A673 (cell line): ENCODE measurements at regions not wholly inside any gene's neighbourhood (a gene's known extent, or its start where the extent isn't known, plus 50 kb on each side); places are given as distances from the start of the nearest gene placed in this dataset.

Experiments used
- BruUV-seq: library from RNA; stranded (reverse); fragments of 400-500 nt; replicated peaks from 2 replicates; lab custom pipeline; 2021; lab: Mats Ljungman, UMichigan
- CTCF ChIA-PET: fragments of 300-600 bp; sonication (Branson Sonifier 250); formaldehyde crosslinking; loops from one replicate; lab custom pipeline; 2022; ENCODE audit warnings: antibody characterized with exemption; lab: Charles Lee
- POLR2A ChIA-PET: fragments of 300-600 bp; sonication (Branson Sonifier 250); formaldehyde crosslinking; loops from one replicate; lab custom pipeline; 2022; ENCODE audit warnings: antibody characterized with exemption; ENCODE audit not compliant: low non-redundant PET; lab: Charles Lee
- DNase-seq: peaks from one replicate; pipeline ENCODE4 v3.0.0-alpha.2; 2015; ENCODE audit warnings: low spot score
- H3K27ac ChIP-seq: fragments of 200-600 bp; sonication (generic); 2 replicates; pipeline ENCODE4 v1.5.1; 2016; ENCODE audit warnings: mixed run types, low read depth, mild to moderate bottlenecking, mixed read lengths, antibody characterized with exemption, low read length; ENCODE audit not compliant: poor library complexity, severe bottlenecking
- H3K27me3 ChIP-seq: fragments of 200-600 bp; sonication (generic); replicated peaks from 2 replicates; pipeline ENCODE4 v1.6.1; 2017; ENCODE audit warnings: mixed run types, low read depth, mild to moderate bottlenecking, mixed read lengths, antibody characterized with exemption, low read length; ENCODE audit not compliant: insufficient read depth, poor library complexity
- H3K36me3 ChIP-seq: fragments of 200-600 bp; sonication (generic); 2 replicates; pipeline ENCODE4 v1.6.1; 2016; ENCODE audit warnings: mixed run types, mild to moderate bottlenecking, mixed read lengths, antibody characterized with exemption, low read length; ENCODE audit not compliant: insufficient read depth, poor library complexity, severe bottlenecking
- H3K4me1 ChIP-seq: fragments of 200-600 bp; sonication (generic); 2 replicates; pipeline ENCODE4 v1.6.1; 2017; ENCODE audit warnings: mixed run types, mild to moderate bottlenecking, mixed read lengths, antibody characterized with exemption, low read length; ENCODE audit not compliant: insufficient read depth, poor library complexity, severe bottlenecking
- H3K4me3 ChIP-seq: fragments of 200-600 bp; sonication (generic); 2 replicates; pipeline ENCODE4 v1.5.1; 2016; ENCODE audit warnings: low read depth, mixed run types, mild to moderate bottlenecking, mixed read lengths, low read length; ENCODE audit not compliant: poor library complexity, severe bottlenecking
- H3K9me3 ChIP-seq: fragments of 200-600 bp; sonication (generic); 2 replicates; pipeline ENCODE4 v1.6.1; 2016; ENCODE audit warnings: mixed run types, low read depth, mild to moderate bottlenecking, mixed read lengths, antibody characterized with exemption, low read length; ENCODE audit not compliant: poor library complexity, severe bottlenecking
- EZH2 ChIP-seq: fragments of 200-600 bp; sonication (generic); IDR thresholded peaks from 2 replicates; pipeline ENCODE4 v1.6.1; 2017; ENCODE audit warnings: borderline replicate concordance, low read depth, mild to moderate bottlenecking, mixed read lengths, antibody characterized with exemption, low read length; ENCODE audit not compliant: poor library complexity, severe bottlenecking
- intact Hi-C: fragments of 100-400 bp; cut with micrococcal nuclease; formaldehyde crosslinking; loops from one replicate; pipeline ENCODE4 v1.10.0; 2022; ENCODE audit not compliant: unreplicated experiment
- TF ChIP-seq, protein P1 (sequence below): fragments of 300-800, 200-600 bp; sonication (generic); conservative IDR thresholded peaks from 2 replicates; pipeline ENCODE4 v1.5.1; 2017; ENCODE audit warnings: low read depth, mild to moderate bottlenecking, antibody characterized with exemption, low read length, moderate library complexity, mixed read lengths

DNA sequence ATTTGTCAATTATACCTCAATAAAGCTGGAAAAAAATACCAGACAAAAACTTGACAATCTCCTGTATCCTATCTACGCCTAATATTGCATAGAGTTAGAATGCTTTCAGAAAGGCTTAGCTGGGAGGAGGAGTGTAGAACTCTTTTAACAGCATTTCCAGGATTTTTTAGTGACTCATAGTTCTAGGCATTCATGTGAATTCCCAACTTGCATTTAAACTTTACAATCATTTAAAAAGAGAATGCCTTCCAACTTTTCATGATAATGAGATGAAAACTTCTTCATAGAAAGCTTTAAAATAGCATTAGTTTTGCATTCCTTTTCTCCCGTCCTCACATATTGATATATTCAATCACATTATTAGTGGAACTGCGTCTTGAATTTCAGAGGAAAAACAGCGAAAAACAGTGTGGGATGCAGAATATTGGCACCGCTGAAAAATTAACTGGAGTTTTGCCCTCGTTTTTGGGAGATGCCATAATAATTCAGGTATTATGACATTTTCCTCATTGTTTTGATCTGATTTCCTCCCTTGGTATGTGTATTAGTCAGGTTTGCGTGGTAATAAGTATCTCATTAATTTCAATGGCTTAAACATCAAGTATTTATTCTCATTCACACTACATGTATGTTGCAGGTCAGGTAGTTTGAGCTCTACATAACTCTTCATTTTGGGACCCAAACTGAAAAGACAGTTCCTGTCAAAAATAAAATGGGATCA lies 293.2 kb upstream of the FIGN start:
- no peak overlapping the region for H3K27ac ChIP-seq
- H3K9me3 ChIP-seq: no peaks in the 10 kb centered on the region
- no peak for DNase-seq
- BruUV-seq: no TSS peak
- ChIA-PET CTCF (no interaction called here), POLR2A (no interaction called here)
- H3K4me1 ChIP-seq: no peaks in the 10 kb centered on the region
- no peaks in the 10 kb centered on the region for H3K36me3 ChIP-seq
- intact Hi-C loops: no loop called here
- no peaks in the 10 kb centered on the region for H3K27me3 ChIP-seq
- no peak overlapping the region for H3K4me3 ChIP-seq
- TF ChIP-seq, protein P1, sequence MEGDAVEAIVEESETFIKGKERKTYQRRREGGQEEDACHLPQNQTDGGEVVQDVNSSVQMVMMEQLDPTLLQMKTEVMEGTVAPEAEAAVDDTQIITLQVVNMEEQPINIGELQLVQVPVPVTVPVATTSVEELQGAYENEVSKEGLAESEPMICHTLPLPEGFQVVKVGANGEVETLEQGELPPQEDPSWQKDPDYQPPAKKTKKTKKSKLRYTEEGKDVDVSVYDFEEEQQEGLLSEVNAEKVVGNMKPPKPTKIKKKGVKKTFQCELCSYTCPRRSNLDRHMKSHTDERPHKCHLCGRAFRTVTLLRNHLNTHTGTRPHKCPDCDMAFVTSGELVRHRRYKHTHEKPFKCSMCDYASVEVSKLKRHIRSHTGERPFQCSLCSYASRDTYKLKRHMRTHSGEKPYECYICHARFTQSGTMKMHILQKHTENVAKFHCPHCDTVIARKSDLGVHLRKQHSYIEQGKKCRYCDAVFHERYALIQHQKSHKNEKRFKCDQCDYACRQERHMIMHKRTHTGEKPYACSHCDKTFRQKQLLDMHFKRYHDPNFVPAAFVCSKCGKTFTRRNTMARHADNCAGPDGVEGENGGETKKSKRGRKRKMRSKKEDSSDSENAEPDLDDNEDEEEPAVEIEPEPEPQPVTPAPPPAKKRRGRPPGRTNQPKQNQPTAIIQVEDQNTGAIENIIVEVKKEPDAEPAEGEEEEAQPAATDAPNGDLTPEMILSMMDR: no peak
- TF ChIP-seq EZH2: no peak

DNA sequence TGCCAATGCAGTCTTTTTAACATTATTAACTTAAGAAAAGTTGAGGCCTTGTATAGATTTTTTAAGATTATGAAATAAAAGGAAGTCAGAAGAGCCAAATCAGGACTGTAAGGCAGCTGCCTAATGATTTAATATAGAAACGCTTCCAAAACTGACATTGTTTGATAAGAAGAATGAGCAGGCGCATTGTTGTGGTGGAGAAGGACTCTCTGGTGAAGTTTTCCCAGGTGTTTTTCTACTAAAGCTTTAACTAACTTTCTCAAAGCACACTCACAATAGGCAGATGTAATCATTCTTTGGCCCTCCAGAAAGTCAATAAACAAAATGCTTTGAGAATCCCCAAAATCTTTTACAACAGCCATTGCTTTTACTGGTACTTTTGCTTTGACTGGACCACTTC lies 288.6 kb upstream of the FIGN start:
- DNase-seq: no peak
- Histone ChIP-seq H3K4me1 (no peaks in the 10 kb centered on the region), H3K27ac (no peak overlapping the region), H3K9me3 (no peaks in the 10 kb centered on the region), H3K4me3 (no peak overlapping the region), H3K36me3 (no peaks in the 10 kb centered on the region), H3K27me3 (no peaks in the 10 kb centered on the region)
- intact Hi-C loops: no loop called here
- CTCF ChIA-PET: no interaction called here
- BruUV-seq: no TSS peak
- TF ChIP-seq, protein P1: no peak
- no peak for TF ChIP-seq EZH2
- POLR2A ChIA-PET: no interaction called here

DNA sequence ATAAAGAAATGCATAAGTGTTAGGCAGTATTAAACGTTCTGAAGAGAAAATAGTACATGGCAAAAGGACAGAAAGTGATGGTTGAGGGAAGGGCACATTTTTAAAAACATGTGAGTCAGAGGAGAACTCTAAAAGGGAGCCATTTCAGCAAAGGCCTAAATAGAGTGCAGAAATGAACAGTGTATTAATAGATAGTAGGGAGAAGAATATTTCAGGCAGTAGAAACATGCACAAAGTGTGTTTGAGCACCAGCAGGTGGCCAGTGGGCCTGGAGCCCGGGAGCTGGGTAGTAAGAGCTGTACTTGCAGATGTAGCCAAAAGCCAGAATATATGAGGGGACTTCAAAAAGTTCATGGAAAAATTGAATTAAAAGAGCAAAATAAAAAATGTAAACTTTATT lies 288.1 kb upstream of the FIGN start:
- intact Hi-C loops: no loop called here
- DNase-seq: no peak
- H3K9me3 ChIP-seq: no peaks in the 10 kb centered on the region
- H3K36me3 ChIP-seq: no peaks in the 10 kb centered on the region
- H3K27me3 ChIP-seq: no peaks in the 10 kb centered on the region
- ChIA-PET CTCF (no interaction called here), POLR2A (no interaction called here)
- no TSS peak for BruUV-seq
- TF ChIP-seq EZH2: no peak
- TF ChIP-seq, protein P1: no peak
- H3K4me1 ChIP-seq: no peaks in the 10 kb centered on the region
- H3K27ac ChIP-seq: no peak overlapping the region
- no peak overlapping the region for H3K4me3 ChIP-seq
